ENCODE measurements at regions not wholly inside any gene's neighbourhood (a gene's known extent, or its start where the extent isn't known, plus 50 kb on each side); places are given as distances from the start of the nearest gene placed in this dataset.

- no peak for TF ChIP-seq CTCF (IDR thresholded peaks at IDR 0.05)
- no peak for TF ChIP-seq POLR2A (IDR thresholded peaks at IDR 0.05)
Observed at GRCh38 chrX:99495453-99495852, 914.6 kb downstream of the PCDH19 start.
